ENCODE measurements at regions not wholly inside any gene's neighbourhood (a gene's known extent, or its start where the extent isn't known, plus 50 kb on each side); places are given as distances from the start of the nearest gene placed in this dataset.

DNA sequence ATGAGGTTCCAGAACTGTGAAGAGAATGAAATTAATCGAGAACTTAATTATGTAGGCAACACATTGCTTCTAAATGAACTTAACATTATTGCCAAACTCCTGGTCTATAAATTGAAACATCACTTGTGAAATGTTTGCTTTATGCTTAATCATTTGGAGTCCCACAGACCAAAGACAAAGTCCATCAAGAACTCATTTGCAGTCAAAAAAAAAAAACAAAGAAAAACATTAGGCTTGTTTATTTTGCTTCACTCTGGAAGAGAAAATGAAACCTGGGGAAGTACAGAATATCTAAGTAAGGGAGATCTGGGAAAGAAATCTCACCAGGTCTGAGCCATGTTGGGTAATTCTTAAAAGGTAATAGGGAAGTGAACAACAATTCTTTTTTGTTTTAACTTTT lies 1363.5 kb upstream of the DDX18 start (continued):
- TF ChIP-seq, protein P1, sequence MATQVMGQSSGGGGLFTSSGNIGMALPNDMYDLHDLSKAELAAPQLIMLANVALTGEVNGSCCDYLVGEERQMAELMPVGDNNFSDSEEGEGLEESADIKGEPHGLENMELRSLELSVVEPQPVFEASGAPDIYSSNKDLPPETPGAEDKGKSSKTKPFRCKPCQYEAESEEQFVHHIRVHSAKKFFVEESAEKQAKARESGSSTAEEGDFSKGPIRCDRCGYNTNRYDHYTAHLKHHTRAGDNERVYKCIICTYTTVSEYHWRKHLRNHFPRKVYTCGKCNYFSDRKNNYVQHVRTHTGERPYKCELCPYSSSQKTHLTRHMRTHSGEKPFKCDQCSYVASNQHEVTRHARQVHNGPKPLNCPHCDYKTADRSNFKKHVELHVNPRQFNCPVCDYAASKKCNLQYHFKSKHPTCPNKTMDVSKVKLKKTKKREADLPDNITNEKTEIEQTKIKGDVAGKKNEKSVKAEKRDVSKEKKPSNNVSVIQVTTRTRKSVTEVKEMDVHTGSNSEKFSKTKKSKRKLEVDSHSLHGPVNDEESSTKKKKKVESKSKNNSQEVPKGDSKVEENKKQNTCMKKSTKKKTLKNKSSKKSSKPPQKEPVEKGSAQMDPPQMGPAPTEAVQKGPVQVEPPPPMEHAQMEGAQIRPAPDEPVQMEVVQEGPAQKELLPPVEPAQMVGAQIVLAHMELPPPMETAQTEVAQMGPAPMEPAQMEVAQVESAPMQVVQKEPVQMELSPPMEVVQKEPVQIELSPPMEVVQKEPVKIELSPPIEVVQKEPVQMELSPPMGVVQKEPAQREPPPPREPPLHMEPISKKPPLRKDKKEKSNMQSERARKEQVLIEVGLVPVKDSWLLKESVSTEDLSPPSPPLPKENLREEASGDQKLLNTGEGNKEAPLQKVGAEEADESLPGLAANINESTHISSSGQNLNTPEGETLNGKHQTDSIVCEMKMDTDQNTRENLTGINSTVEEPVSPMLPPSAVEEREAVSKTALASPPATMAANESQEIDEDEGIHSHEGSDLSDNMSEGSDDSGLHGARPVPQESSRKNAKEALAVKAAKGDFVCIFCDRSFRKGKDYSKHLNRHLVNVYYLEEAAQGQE (IDR thresholded peaks at IDR 0.05): peak; percentile 74
- TF ChIP-seq YY1 (IDR thresholded peaks at IDR 0.05) (peak; percentile 81), GABPA (IDR thresholded peaks at IDR 0.05 in 1 of 2, conservative IDR thresholded peaks at IDR 0.05 in 1 of 2) (peak; percentile 20 to 42), FOXA2 (IDR thresholded peaks at IDR 0.05) (peak; percentile 81), EGR1 (IDR thresholded peaks at IDR 0.05; ENCODE audit: low read depth in 2 of 2) (peak in 1 of 2 donors; percentile 56)

DNA sequence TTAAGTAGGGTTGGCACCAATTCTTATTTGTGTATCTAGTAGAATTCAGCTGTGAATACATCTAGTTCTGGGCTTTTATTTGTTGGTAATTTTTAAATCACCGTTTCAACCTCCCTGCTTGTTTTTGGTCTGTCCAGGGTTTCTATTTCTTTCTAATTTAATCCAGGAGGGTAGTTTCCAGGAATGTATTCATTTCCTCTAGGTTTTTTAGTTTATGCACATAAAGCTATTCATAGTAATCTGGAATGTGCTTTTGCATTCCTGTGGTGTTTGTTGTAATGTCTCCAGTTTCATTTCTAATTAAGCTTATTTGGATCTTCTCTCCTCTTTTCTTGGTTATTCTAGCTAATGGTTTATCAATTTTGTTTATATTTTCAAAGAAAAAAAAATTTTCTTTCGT lies 1361.8 kb upstream of the DDX18 start:
- DNase-seq (ENCODE audit: low spot score): no peak
- Histone ChIP-seq H3K27me3 (ENCODE audit: control insufficient read depth in 4 of 4, insufficient read depth in 4 of 4, low read length in 3 of 4) (no peaks in the 10 kb centered on the region), H3K4me1 (ENCODE audit: control insufficient read depth in 4 of 4, insufficient read depth in 4 of 4, low read length in 3 of 4) (peaks cover 2 to 19% (median 15%) of the 10 kb centered on the region in 4 donors), H3K36me3 (ENCODE audit: control insufficient read depth in 4 of 4, insufficient read depth in 3 of 4, low read depth in 1 of 4, low read length in 3 of 4) (no peaks in the 10 kb centered on the region), H3K4me3 (ENCODE audit: low read depth in 1 of 3, low read length in 3 of 3) (no peak overlapping the region), H3K27ac (ENCODE audit: low read depth in 1 of 2, low read length in 2 of 2) (no peak overlapping the region), H3K9ac (ENCODE audit: low read depth in 1 of 2, low read length in 2 of 2) (no peak overlapping the region), H3K9me3 (ENCODE audit: control insufficient read depth in 4 of 4, low read length in 3 of 4) (no peaks in the 10 kb centered on the region)
- no peak for TF ChIP-seq RXRA (IDR thresholded peaks at IDR 0.05)
- TF ChIP-seq, protein P2, sequence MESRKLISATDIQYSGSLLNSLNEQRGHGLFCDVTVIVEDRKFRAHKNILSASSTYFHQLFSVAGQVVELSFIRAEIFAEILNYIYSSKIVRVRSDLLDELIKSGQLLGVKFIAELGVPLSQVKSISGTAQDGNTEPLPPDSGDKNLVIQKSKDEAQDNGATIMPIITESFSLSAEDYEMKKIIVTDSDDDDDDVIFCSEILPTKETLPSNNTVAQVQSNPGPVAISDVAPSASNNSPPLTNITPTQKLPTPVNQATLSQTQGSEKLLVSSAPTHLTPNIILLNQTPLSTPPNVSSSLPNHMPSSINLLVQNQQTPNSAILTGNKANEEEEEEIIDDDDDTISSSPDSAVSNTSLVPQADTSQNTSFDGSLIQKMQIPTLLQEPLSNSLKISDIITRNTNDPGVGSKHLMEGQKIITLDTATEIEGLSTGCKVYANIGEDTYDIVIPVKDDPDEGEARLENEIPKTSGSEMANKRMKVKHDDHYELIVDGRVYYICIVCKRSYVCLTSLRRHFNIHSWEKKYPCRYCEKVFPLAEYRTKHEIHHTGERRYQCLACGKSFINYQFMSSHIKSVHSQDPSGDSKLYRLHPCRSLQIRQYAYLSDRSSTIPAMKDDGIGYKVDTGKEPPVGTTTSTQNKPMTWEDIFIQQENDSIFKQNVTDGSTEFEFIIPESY (IDR thresholded peaks at IDR 0.05): no peak
- TF ChIP-seq, protein P1 (IDR thresholded peaks at IDR 0.05): no peak
- 59% methylated on average over 2 of the region's 2 CpGs for WGBS

DNA sequence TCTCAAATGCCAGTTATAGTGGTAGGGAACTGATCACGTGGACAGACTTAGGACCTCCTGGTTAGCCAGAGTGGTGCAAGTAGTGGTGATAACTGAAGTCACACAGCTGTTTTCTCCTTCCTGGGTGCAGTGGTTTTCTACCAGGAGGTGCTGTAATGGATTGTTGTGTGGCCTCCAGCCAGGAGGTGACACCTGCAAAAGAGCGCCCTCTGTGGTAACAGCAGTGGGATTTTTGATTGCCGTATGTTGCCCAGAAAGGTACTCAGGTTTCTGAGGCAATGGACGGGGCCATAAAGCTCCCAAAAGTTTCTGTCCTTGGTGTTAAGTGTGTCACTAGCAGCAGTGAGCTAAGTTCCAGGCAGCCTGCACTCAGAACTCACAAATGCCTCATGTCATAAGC lies 1358.1 kb upstream of the DDX18 start:
- Histone ChIP-seq H3K27ac (ENCODE audit: low read depth in 1 of 2, low read length in 2 of 2) (no peak overlapping the region), H3K9me3 (ENCODE audit: control insufficient read depth in 4 of 4, low read length in 3 of 4) (no peaks in the 10 kb centered on the region), H3K4me1 (ENCODE audit: control insufficient read depth in 4 of 4, insufficient read depth in 4 of 4, low read length in 3 of 4) (peaks cover 2 to 7% (median 5%) of the 10 kb centered on the region in 4 donors), H3K36me3 (ENCODE audit: control insufficient read depth in 4 of 4, insufficient read depth in 3 of 4, low read depth in 1 of 4, low read length in 3 of 4) (no peaks in the 10 kb centered on the region), H3K27me3 (ENCODE audit: control insufficient read depth in 4 of 4, insufficient read depth in 4 of 4, low read length in 3 of 4) (no peaks in the 10 kb centered on the region), H3K9ac (ENCODE audit: low read depth in 1 of 2, low read length in 2 of 2) (no peak overlapping the region), H3K4me3 (ENCODE audit: low read depth in 1 of 3, low read length in 3 of 3) (no peak overlapping the region)
- DNase-seq (ENCODE audit: low spot score): no peak
- 95% methylated on average over 4 of the region's 4 CpGs for WGBS
- TF ChIP-seq RXRA (IDR thresholded peaks at IDR 0.05): no peak
- TF ChIP-seq, protein P1 (IDR thresholded peaks at IDR 0.05): no peak
- TF ChIP-seq HNF4G (IDR thresholded peaks at IDR 0.05): no peak
- TF ChIP-seq NR2F2 (IDR thresholded peaks at IDR 0.05): no peak
- no peak for TF ChIP-seq YY1 (IDR thresholded peaks at IDR 0.05)
- TF ChIP-seq, protein P2 (IDR thresholded peaks at IDR 0.05): no peak
- no peak for TF ChIP-seq GABPA (IDR thresholded peaks at IDR 0.05 in 1 of 2, conservative IDR thresholded peaks at IDR 0.05 in 1 of 2)
- TF ChIP-seq HNF4A (conservative IDR thresholded peaks at IDR 0.05): no peak
- no peak for TF ChIP-seq RAD21 (IDR thresholded peaks at IDR 0.05)
